Kidney glomerular epithelial cell (primary cell): ENCODE measurements at regions not wholly inside any gene's neighbourhood (a gene's known extent, or its start where the extent isn't known, plus 50 kb on each side); places are given as distances from the start of the nearest gene placed in this dataset.

ENCODE experiments used
- DNase-seq: peaks from one replicate; lab custom pipeline; 2025; lab: John Stamatoyannopoulos, UW

- DNase-seq, result no peak
Measured at GRCh38 chr3:180188512-180189309, 152.0 kb upstream of the PEX5L start.

- DNase-seq, result no peak
Measured at GRCh38 chr3:180189310-180189648, 152.5 kb upstream of the PEX5L start.

GRCh38 chr3:180196658-180197057 lies 159.9 kb upstream of the PEX5L start:
- DNase-seq, result no peak

GRCh38 chr3:180199417-180199995 lies 162.8 kb upstream of the PEX5L start:
- DNase-seq, result no peak

- no peak for DNase-seq
Measured at GRCh38 chr3:180215866-180216265, 179.1 kb upstream of the PEX5L start.

GRCh38 chr3:180223268-180223667 lies 186.5 kb upstream of the PEX5L start:
- no peak for DNase-seq

GRCh38 chr3:180229113-180229512 lies 192.4 kb upstream of the PEX5L start:
- DNase-seq, result no peak

GRCh38 chr3:180239939-180240338 lies 203.2 kb upstream of the PEX5L start:
- no peak for DNase-seq

GRCh38 chr3:180246688-180247195 lies 210.0 kb upstream of the PEX5L start:
- no peak for DNase-seq

- DNase-seq, result no peak
Measured at GRCh38 chr3:180250172-180250571, 213.4 kb upstream of the PEX5L start.

GRCh38 chr3:180252683-180253082 lies 215.9 kb upstream of the PEX5L start:
- DNase-seq, result no peak

GRCh38 chr3:180253283-180253682 lies 216.5 kb upstream of the PEX5L start:
- DNase-seq, result no peak

- DNase-seq, result no peak
Measured at GRCh38 chr3:180264479-180264878, 227.7 kb upstream of the PEX5L start.

GRCh38 chr3:180265551-180265950 lies 228.8 kb upstream of the PEX5L start:
- no peak for DNase-seq

- no peak for DNase-seq
Measured at GRCh38 chr3:180267202-180267843, 230.6 kb upstream of the PEX5L start.

- no peak for DNase-seq
Measured at GRCh38 chr3:180274536-180274935, 237.8 kb upstream of the PEX5L start.

- no peak for DNase-seq
Measured at GRCh38 chr3:180275176-180275575, 238.4 kb upstream of the PEX5L start.

- no peak for DNase-seq
Measured at GRCh38 chr3:180277041-180277440, 240.3 kb upstream of the PEX5L start.

GRCh38 chr3:180278583-180279188 lies 241.9 kb upstream of the PEX5L start:
- DNase-seq, result no peak

GRCh38 chr3:180280555-180280954 lies 243.8 kb upstream of the PEX5L start:
- DNase-seq, result no peak

- no peak for DNase-seq
Measured at GRCh38 chr3:180282386-180282785, 245.6 kb upstream of the PEX5L start.

GRCh38 chr3:180283251-180283650 lies 246.5 kb upstream of the PEX5L start:
- no peak for DNase-seq
